Stimulated activated CD4-positive, alpha-beta T cell treated with anti-CD3 and anti-CD28 coated beads, Interleukin-2, amount 100 ng/mL, for 48 hours (primary cell): ENCODE measurements at regions not wholly inside any gene's neighbourhood (a gene's known extent, or its start where the extent isn't known, plus 50 kb on each side); places are given as distances from the start of the nearest gene placed in this dataset.

ENCODE experiments used
- DNase-seq, 2 donors: peaks; one replicate each; pipeline ENCODE4 v3.0.0-alpha.2; 2020

GRCh38 chr2:239905884-239906654, 119.1 kb downstream of the NDUFA10 start:
- DNase-seq = no peak

- DNase-seq = no peak
Measured at GRCh38 chr2:239905306-239905705, 119.8 kb downstream of the NDUFA10 start.

- DNase-seq = no peak
Measured at GRCh38 chr2:239904496-239904895, 120.6 kb downstream of the NDUFA10 start.

GRCh38 chr2:239903803-239904202, 121.3 kb downstream of the NDUFA10 start:
- no peak for DNase-seq

GRCh38 chr2:239903210-239903609, 121.9 kb downstream of the NDUFA10 start:
- no peak for DNase-seq

- no peak for DNase-seq
Measured at GRCh38 chr2:239902749-239903201, 122.4 kb downstream of the NDUFA10 start.

- DNase-seq = no peak
Measured at GRCh38 chr2:239898292-239898925, 126.7 kb downstream of the NDUFA10 start.

GRCh38 chr2:239897596-239898235, 127.4 kb downstream of the NDUFA10 start:
- DNase-seq = no peak

GRCh38 chr2:239896075-239896474, 129.1 kb downstream of the NDUFA10 start:
- no peak for DNase-seq

- no peak for DNase-seq
Measured at GRCh38 chr2:239895669-239896068, 129.5 kb downstream of the NDUFA10 start.

GRCh38 chr2:239895116-239895515, 130.0 kb downstream of the NDUFA10 start:
- no peak for DNase-seq

GRCh38 chr2:239894276-239894675, 130.9 kb downstream of the NDUFA10 start:
- no peak for DNase-seq

GRCh38 chr2:239893236-239893515, 132.0 kb downstream of the NDUFA10 start:
- no peak for DNase-seq

- DNase-seq = no peak
Measured at GRCh38 chr2:239892441-239893235, 132.5 kb downstream of the NDUFA10 start.

- DNase-seq = no peak
Measured at GRCh38 chr2:239891698-239892097, 133.4 kb downstream of the NDUFA10 start.

- DNase-seq = no peak
Measured at GRCh38 chr2:239890206-239890746, 134.9 kb downstream of the NDUFA10 start.

- DNase-seq = no peak
Measured at GRCh38 chr2:239889641-239890121, 135.5 kb downstream of the NDUFA10 start.

GRCh38 chr2:239887604-239888003, 137.5 kb downstream of the NDUFA10 start:
- no peak for DNase-seq

GRCh38 chr2:239886781-239887180, 138.4 kb downstream of the NDUFA10 start:
- no peak for DNase-seq

- no peak for DNase-seq
Measured at GRCh38 chr2:239884875-239885274, 140.3 kb downstream of the NDUFA10 start.

GRCh38 chr2:239884051-239884405, 141.1 kb downstream of the NDUFA10 start:
- no peak for DNase-seq

- no peak for DNase-seq
Measured at GRCh38 chr2:239883326-239884050, 141.7 kb downstream of the NDUFA10 start.
